ENCODE measurements at regions not wholly inside any gene's neighbourhood (a gene's known extent, or its start where the extent isn't known, plus 50 kb on each side); places are given as distances from the start of the nearest gene placed in this dataset.

- TF ChIP-seq EED (IDR thresholded peaks at IDR 0.05; ENCODE audit: low read depth) (no peak), MYB (IDR thresholded peaks at IDR 0.05; ENCODE audit: borderline replicate concordance, low read depth, low read length) (no peak), IKZF2 (IDR thresholded peaks at IDR 0.05) (no peak), RELA (IDR thresholded peaks at IDR 0.05; ENCODE audit: borderline replicate concordance, partially characterized antibody) (no peak), STAT1 (conservative IDR thresholded peaks at IDR 0.05) (no peak)
- TF ChIP-seq, protein P1, sequence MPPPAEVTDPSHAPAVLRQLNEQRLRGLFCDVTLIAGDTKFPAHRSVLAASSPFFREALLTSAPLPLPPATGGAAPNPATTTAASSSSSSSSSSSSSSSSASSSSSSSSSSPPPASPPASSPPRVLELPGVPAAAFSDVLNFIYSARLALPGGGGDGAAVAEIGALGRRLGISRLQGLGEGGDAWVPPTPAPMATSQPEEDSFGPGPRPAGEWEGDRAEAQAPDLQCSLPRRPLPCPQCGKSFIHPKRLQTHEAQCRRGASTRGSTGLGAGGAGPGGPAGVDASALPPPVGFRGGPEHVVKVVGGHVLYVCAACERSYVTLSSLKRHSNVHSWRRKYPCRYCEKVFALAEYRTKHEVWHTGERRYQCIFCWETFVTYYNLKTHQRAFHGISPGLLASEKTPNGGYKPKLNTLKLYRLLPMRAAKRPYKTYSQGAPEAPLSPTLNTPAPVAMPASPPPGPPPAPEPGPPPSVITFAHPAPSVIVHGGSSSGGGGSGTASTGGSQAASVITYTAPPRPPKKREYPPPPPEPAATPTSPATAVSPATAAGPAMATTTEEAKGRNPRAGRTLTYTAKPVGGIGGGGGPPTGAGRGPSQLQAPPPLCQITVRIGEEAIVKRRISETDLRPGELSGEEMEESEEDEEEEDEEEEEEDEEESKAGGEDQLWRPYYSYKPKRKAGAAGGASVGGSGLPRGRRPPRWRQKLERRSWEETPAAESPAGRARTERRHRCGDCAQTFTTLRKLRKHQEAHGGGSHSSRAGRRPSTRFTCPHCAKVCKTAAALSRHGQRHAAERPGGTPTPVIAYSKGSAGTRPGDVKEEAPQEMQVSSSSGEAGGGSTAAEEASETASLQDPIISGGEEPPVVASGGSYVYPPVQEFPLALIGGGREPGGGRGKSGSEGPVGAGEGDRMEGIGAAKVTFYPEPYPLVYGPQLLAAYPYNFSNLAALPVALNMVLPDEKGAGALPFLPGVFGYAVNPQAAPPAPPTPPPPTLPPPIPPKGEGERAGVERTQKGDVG (CRISPR knock-in tag; IDR thresholded peaks at IDR 0.05), result no peak
Observed at GRCh38 chr12:92299744-92300143, 154.1 kb upstream of the BTG1 start (continued).

GRCh38 chr12:92299344-92299743 is 153.7 kb upstream of the BTG1 start:
- CTCF ChIA-PET, result interaction anchor here (1.3 kb wide), 1 partner anchor 28 kb away, joined by 3 read pairs; no protein-coding TSS in a partner anchor
- no peak overlapping the region for H3K27ac ChIP-seq (ENCODE audit: control insufficient read depth, insufficient read depth)
- no peaks in the 10 kb centered on the region for H3K36me3 ChIP-seq (ENCODE audit: control insufficient read depth in 2 of 2, insufficient read depth in 2 of 2, low read length in 1 of 2)
- H3K4me2 ChIP-seq (ENCODE audit: control insufficient read depth, insufficient read depth), result no peak overlapping the region
- no peaks in the 10 kb centered on the region; the same call in 1 of the 2 replicates for H3K4me1 ChIP-seq (ENCODE audit: control insufficient read depth, insufficient read depth, low read length)
- H3K9ac ChIP-seq (ENCODE audit: control insufficient read depth, insufficient read depth, low read length), result no peak overlapping the region
- intact Hi-C loops (cut with micrococcal nuclease; ENCODE audit: unreplicated experiment), result no loop called here
- in situ Hi-C loops (cut with MboI), result no loop called here
- no TSS peak for BruUV-seq (replicated peaks)
- no peak for FAIRE-seq
- no peaks in the 10 kb centered on the region; the same call in 2 of the 3 replicates for H3K9me3 ChIP-seq (replicated peaks; ENCODE audit: control insufficient read depth, insufficient read depth, low read length)
- ATAC-seq, result no peak
- no peak for DNase-seq (ENCODE audit: low read depth, low spot score)
- no peak overlapping the region for H2AFZ ChIP-seq (ENCODE audit: control insufficient read depth, low read depth, low read length)
- SMC1A ChIA-PET (ENCODE audit: uncharacterized antibody, unreplicated experiment), result interaction anchor here (1.2 to 1.3 kb wide), 2 partner anchors 14 to 32 kb away, joined by 3 to 4 read pairs; no protein-coding TSS in a partner anchor
- H4K20me1 ChIP-seq (ENCODE audit: control insufficient read depth, insufficient read depth), result no peaks in the 10 kb centered on the region
- H3K79me2 ChIP-seq (ENCODE audit: control insufficient read depth, insufficient read depth, low read length), result no peaks in the 10 kb centered on the region
- WGBS (ENCODE audit: insufficient coverage, insufficient replicate concordance, low lambda C conversion rate, missing lambda C conversion rate), result 80% methylated on average over 2 of the region's 2 CpGs
- H3K4me3 ChIP-seq, result no peak overlapping the region
- RAD21 ChIA-PET (ENCODE audit: unreplicated experiment), result no interaction called here
- POLR2A ChIA-PET, result interaction anchor here (0.5 to 1.7 kb wide), 3 partner anchors 13 to 104 kb away, joined by 4 to 5 read pairs (median 4); no protein-coding TSS in a partner anchor
- no peaks in the 10 kb centered on the region for H3K27me3 ChIP-seq (replicated peaks in 1 of 2; ENCODE audit: control insufficient read depth in 2 of 2, insufficient read depth in 2 of 2, low read length in 1 of 2)
- TF ChIP-seq, protein P2, sequence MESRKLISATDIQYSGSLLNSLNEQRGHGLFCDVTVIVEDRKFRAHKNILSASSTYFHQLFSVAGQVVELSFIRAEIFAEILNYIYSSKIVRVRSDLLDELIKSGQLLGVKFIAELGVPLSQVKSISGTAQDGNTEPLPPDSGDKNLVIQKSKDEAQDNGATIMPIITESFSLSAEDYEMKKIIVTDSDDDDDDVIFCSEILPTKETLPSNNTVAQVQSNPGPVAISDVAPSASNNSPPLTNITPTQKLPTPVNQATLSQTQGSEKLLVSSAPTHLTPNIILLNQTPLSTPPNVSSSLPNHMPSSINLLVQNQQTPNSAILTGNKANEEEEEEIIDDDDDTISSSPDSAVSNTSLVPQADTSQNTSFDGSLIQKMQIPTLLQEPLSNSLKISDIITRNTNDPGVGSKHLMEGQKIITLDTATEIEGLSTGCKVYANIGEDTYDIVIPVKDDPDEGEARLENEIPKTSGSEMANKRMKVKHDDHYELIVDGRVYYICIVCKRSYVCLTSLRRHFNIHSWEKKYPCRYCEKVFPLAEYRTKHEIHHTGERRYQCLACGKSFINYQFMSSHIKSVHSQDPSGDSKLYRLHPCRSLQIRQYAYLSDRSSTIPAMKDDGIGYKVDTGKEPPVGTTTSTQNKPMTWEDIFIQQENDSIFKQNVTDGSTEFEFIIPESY (IDR thresholded peaks at IDR 0.05), result no peak
- TF ChIP-seq, protein P3, sequence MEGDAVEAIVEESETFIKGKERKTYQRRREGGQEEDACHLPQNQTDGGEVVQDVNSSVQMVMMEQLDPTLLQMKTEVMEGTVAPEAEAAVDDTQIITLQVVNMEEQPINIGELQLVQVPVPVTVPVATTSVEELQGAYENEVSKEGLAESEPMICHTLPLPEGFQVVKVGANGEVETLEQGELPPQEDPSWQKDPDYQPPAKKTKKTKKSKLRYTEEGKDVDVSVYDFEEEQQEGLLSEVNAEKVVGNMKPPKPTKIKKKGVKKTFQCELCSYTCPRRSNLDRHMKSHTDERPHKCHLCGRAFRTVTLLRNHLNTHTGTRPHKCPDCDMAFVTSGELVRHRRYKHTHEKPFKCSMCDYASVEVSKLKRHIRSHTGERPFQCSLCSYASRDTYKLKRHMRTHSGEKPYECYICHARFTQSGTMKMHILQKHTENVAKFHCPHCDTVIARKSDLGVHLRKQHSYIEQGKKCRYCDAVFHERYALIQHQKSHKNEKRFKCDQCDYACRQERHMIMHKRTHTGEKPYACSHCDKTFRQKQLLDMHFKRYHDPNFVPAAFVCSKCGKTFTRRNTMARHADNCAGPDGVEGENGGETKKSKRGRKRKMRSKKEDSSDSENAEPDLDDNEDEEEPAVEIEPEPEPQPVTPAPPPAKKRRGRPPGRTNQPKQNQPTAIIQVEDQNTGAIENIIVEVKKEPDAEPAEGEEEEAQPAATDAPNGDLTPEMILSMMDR (IDR thresholded peaks at IDR 0.05 in 2 of 3, conservative IDR thresholded peaks at IDR 0.05 in 1 of 3; ENCODE audit: control insufficient read depth in 2 of 3, extremely low read depth in 1 of 3, insufficient read depth in 1 of 3, low read depth in 3 of 3, low read length in 3 of 3), result no peak
- TF ChIP-seq, protein P4, sequence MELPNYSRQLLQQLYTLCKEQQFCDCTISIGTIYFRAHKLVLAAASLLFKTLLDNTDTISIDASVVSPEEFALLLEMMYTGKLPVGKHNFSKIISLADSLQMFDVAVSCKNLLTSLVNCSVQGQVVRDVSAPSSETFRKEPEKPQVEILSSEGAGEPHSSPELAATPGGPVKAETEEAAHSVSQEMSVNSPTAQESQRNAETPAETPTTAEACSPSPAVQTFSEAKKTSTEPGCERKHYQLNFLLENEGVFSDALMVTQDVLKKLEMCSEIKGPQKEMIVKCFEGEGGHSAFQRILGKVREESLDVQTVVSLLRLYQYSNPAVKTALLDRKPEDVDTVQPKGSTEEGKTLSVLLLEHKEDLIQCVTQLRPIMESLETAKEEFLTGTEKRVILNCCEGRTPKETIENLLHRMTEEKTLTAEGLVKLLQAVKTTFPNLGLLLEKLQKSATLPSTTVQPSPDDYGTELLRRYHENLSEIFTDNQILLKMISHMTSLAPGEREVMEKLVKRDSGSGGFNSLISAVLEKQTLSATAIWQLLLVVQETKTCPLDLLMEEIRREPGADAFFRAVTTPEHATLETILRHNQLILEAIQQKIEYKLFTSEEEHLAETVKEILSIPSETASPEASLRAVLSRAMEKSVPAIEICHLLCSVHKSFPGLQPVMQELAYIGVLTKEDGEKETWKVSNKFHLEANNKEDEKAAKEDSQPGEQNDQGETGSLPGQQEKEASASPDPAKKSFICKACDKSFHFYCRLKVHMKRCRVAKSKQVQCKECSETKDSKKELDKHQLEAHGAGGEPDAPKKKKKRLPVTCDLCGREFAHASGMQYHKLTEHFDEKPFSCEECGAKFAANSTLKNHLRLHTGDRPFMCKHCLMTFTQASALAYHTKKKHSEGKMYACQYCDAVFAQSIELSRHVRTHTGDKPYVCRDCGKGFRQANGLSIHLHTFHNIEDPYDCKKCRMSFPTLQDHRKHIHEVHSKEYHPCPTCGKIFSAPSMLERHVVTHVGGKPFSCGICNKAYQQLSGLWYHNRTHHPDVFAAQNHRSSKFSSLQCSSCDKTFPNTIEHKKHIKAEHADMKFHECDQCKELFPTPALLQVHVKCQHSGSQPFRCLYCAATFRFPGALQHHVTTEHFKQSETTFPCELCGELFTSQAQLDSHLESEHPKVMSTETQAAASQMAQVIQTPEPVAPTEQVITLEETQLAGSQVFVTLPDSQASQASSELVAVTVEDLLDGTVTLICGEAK (IDR thresholded peaks at IDR 0.05; ENCODE audit: borderline replicate concordance), result peak; percentile 53; the same call in 1 of the 2 replicates
- TF ChIP-seq CEBPB (IDR thresholded peaks at IDR 0.05; ENCODE audit: borderline replicate concordance in 1 of 2, low read depth in 2 of 2, low read length in 2 of 2) (no peak), RFX5 (IDR thresholded peaks at IDR 0.05; ENCODE audit: low read depth, low read length) (no peak)

All from GM12878 (cell line).